Activated naive CD8-positive, alpha-beta T cell treated with anti-CD3 and anti-CD28 coated beads, Interleukin-2, amount 50 U/mL, for 24 hours (primary cell): ENCODE measurements at regions not wholly inside any gene's neighbourhood (a gene's known extent, or its start where the extent isn't known, plus 50 kb on each side); places are given as distances from the start of the nearest gene placed in this dataset.

ENCODE experiments used
- ATAC-seq: fragments of 150-1000 bp; cut with Tn5 transposase; one replicate; pipeline ENCODE4 v1.10.0; 2021
- DNase-seq: peaks from one replicate; pipeline ENCODE4 v3.0.0; 2021
- H3K27ac Mint-ChIP-seq: one replicate; pipeline ENCODE4 v1.8.0; 2021; ENCODE audit warnings: mild to moderate bottlenecking, mixed read lengths
- H3K27me3 Mint-ChIP-seq: one replicate; pipeline ENCODE4 v1.8.0; 2021; ENCODE audit warnings: mixed read lengths
- H3K36me3 Mint-ChIP-seq: one replicate; pipeline ENCODE4 v1.8.0; 2021; ENCODE audit warnings: low read depth, mixed read lengths
- H3K4me1 Mint-ChIP-seq: one replicate; pipeline ENCODE4 v1.8.0; 2021; ENCODE audit warnings: mixed read lengths
- H3K4me3 Mint-ChIP-seq: one replicate; pipeline ENCODE4 v1.8.0; 2021; ENCODE audit warnings: mild to moderate bottlenecking, moderate library complexity, mixed read lengths
- H3K9me3 Mint-ChIP-seq: one replicate; pipeline ENCODE4 v1.8.0; 2021; ENCODE audit warnings: mixed read lengths

GRCh38 chr4:180240670-180241069, 2002.5 kb upstream of the TENM3 start:
- H3K27ac Mint-ChIP-seq, result no peak overlapping the region
- ATAC-seq, result no peak
- no peaks in the 10 kb centered on the region for H3K27me3 Mint-ChIP-seq
- no peaks in the 10 kb centered on the region for H3K9me3 Mint-ChIP-seq
- no peaks in the 10 kb centered on the region for H3K4me1 Mint-ChIP-seq
- no peak overlapping the region for H3K4me3 Mint-ChIP-seq
- H3K36me3 Mint-ChIP-seq, result no peaks in the 10 kb centered on the region
- no peak for DNase-seq

- Mint-ChIP-seq H3K36me3 (no peaks in the 10 kb centered on the region), H3K27me3 (no peaks in the 10 kb centered on the region), H3K4me3 (no peak overlapping the region), H3K27ac (no peak overlapping the region), H3K9me3 (no peaks in the 10 kb centered on the region), H3K4me1 (no peaks in the 10 kb centered on the region)
- ATAC-seq (no peak), DNase-seq (no peak)
These were observed 1989.8 kb upstream of the TENM3 start for GRCh38 chr4:180253419-180253818.

GRCh38 chr4:180261346-180261745, 1981.9 kb upstream of the TENM3 start:
- Mint-ChIP-seq H3K4me1 (no peaks in the 10 kb centered on the region), H3K27me3 (no peaks in the 10 kb centered on the region), H3K4me3 (no peak overlapping the region), H3K9me3 (no peaks in the 10 kb centered on the region), H3K27ac (no peak overlapping the region), H3K36me3 (no peaks in the 10 kb centered on the region)
- ATAC-seq, result no peak
- DNase-seq, result no peak

- H3K4me3 Mint-ChIP-seq, result no peak overlapping the region
- no peaks in the 10 kb centered on the region for H3K27me3 Mint-ChIP-seq
- DNase-seq (no peak), ATAC-seq (no peak)
- H3K9me3 Mint-ChIP-seq, result peaks cover 11% of the 10 kb centered on the region
- H3K4me1 Mint-ChIP-seq, result no peaks in the 10 kb centered on the region
- H3K27ac Mint-ChIP-seq, result no peak overlapping the region
- H3K36me3 Mint-ChIP-seq, result no peaks in the 10 kb centered on the region
These were observed 1963.1 kb upstream of the TENM3 start for GRCh38 chr4:180280076-180280475.

GRCh38 chr4:180280726-180281297, 1962.4 kb upstream of the TENM3 start:
- ATAC-seq, result no peak
- Mint-ChIP-seq H3K27ac (no peak overlapping the region), H3K36me3 (no peaks in the 10 kb centered on the region), H3K27me3 (no peaks in the 10 kb centered on the region), H3K4me1 (no peaks in the 10 kb centered on the region), H3K9me3 (peaks cover 11% of the 10 kb centered on the region), H3K4me3 (no peak overlapping the region)
- DNase-seq, result no peak

GRCh38 chr4:180281724-180282123, 1961.5 kb upstream of the TENM3 start:
- H3K9me3 Mint-ChIP-seq, result peaks cover 7% of the 10 kb centered on the region
- no peak overlapping the region for H3K4me3 Mint-ChIP-seq
- ATAC-seq, result no peak
- no peak for DNase-seq
- H3K36me3 Mint-ChIP-seq, result no peaks in the 10 kb centered on the region
- H3K27me3 Mint-ChIP-seq, result no peaks in the 10 kb centered on the region
- no peaks in the 10 kb centered on the region for H3K4me1 Mint-ChIP-seq
- no peak overlapping the region for H3K27ac Mint-ChIP-seq

- no peak overlapping the region for H3K4me3 Mint-ChIP-seq
- no peak overlapping the region for H3K27ac Mint-ChIP-seq
- no peaks in the 10 kb centered on the region for H3K4me1 Mint-ChIP-seq
These were observed 1958.9 kb upstream of the TENM3 start for GRCh38 chr4:180284267-180284666.

GRCh38 chr4:180285796-180286195, 1957.4 kb upstream of the TENM3 start:
- Mint-ChIP-seq H3K9me3 (peaks cover 4% of the 10 kb centered on the region), H3K27me3 (no peaks in the 10 kb centered on the region), H3K4me1 (no peaks in the 10 kb centered on the region), H3K4me3 (no peak overlapping the region), H3K36me3 (no peaks in the 10 kb centered on the region), H3K27ac (no peak overlapping the region)
- ATAC-seq (no peak), DNase-seq (no peak)

More at GRCh38 chr4:180284267-180284666, 1958.9 kb upstream of the TENM3 start:
- ATAC-seq, result no peak
- no peak for DNase-seq
- Mint-ChIP-seq H3K9me3 (peaks cover 4% of the 10 kb centered on the region), H3K27me3 (no peaks in the 10 kb centered on the region), H3K36me3 (no peaks in the 10 kb centered on the region)

GRCh38 chr4:180292339-180292738, 1950.9 kb upstream of the TENM3 start:
- H3K4me3 Mint-ChIP-seq, result no peak overlapping the region
- no peak overlapping the region for H3K27ac Mint-ChIP-seq
- DNase-seq (no peak), ATAC-seq (no peak)
- no peaks in the 10 kb centered on the region for H3K4me1 Mint-ChIP-seq
- H3K9me3 Mint-ChIP-seq, result no peaks in the 10 kb centered on the region
- no peaks in the 10 kb centered on the region for H3K36me3 Mint-ChIP-seq
- H3K27me3 Mint-ChIP-seq, result no peaks in the 10 kb centered on the region

GRCh38 chr4:180296036-180296599, 1947.1 kb upstream of the TENM3 start:
- Mint-ChIP-seq H3K4me3 (no peak overlapping the region), H3K9me3 (peaks cover 15% of the 10 kb centered on the region), H3K27ac (no peak overlapping the region), H3K4me1 (no peaks in the 10 kb centered on the region), H3K27me3 (no peaks in the 10 kb centered on the region), H3K36me3 (no peaks in the 10 kb centered on the region)
- no peak for ATAC-seq
- no peak for DNase-seq

- no peaks in the 10 kb centered on the region for H3K36me3 Mint-ChIP-seq
- ATAC-seq, result no peak
- H3K4me3 Mint-ChIP-seq, result no peak overlapping the region
- H3K9me3 Mint-ChIP-seq, result peaks cover 16% of the 10 kb centered on the region
- H3K4me1 Mint-ChIP-seq, result no peaks in the 10 kb centered on the region
- no peaks in the 10 kb centered on the region for H3K27me3 Mint-ChIP-seq
- DNase-seq, result no peak
- H3K27ac Mint-ChIP-seq, result no peak overlapping the region
These were observed 1938.9 kb upstream of the TENM3 start for GRCh38 chr4:180304321-180304720.

GRCh38 chr4:180310616-180311015, 1932.6 kb upstream of the TENM3 start:
- ATAC-seq, result no peak
- Mint-ChIP-seq H3K36me3 (no peaks in the 10 kb centered on the region), H3K27me3 (no peaks in the 10 kb centered on the region), H3K4me1 (no peaks in the 10 kb centered on the region), H3K27ac (no peak overlapping the region), H3K9me3 (peaks cover 4% of the 10 kb centered on the region), H3K4me3 (no peak overlapping the region)
- no peak for DNase-seq

- ATAC-seq, result no peak
- H3K27ac Mint-ChIP-seq, result no peak overlapping the region
- no peak overlapping the region for H3K4me3 Mint-ChIP-seq
- no peaks in the 10 kb centered on the region for H3K4me1 Mint-ChIP-seq
- no peak for DNase-seq
- H3K36me3 Mint-ChIP-seq, result no peaks in the 10 kb centered on the region
- no peaks in the 10 kb centered on the region for H3K27me3 Mint-ChIP-seq
- peaks cover 6% of the 10 kb centered on the region for H3K9me3 Mint-ChIP-seq
These were observed 1928.2 kb upstream of the TENM3 start for GRCh38 chr4:180314972-180315371.

- ATAC-seq (no peak), DNase-seq (no peak)
- peaks cover 6% of the 10 kb centered on the region for H3K9me3 Mint-ChIP-seq
- H3K4me1 Mint-ChIP-seq, result no peaks in the 10 kb centered on the region
- no peak overlapping the region for H3K27ac Mint-ChIP-seq
- no peaks in the 10 kb centered on the region for H3K27me3 Mint-ChIP-seq
- H3K4me3 Mint-ChIP-seq, result no peak overlapping the region
- H3K36me3 Mint-ChIP-seq, result no peaks in the 10 kb centered on the region
These were observed 1912.7 kb upstream of the TENM3 start for GRCh38 chr4:180330521-180330920.

- Mint-ChIP-seq H3K4me3 (no peak overlapping the region), H3K27ac (no peak overlapping the region), H3K4me1 (no peaks in the 10 kb centered on the region), H3K9me3 (no peaks in the 10 kb centered on the region), H3K36me3 (no peaks in the 10 kb centered on the region), H3K27me3 (no peaks in the 10 kb centered on the region)
- ATAC-seq (no peak), DNase-seq (no peak)
These were observed 1910.0 kb upstream of the TENM3 start for GRCh38 chr4:180333162-180333561.

- ATAC-seq (no peak), DNase-seq (no peak)
- Mint-ChIP-seq H3K4me3 (no peak overlapping the region), H3K9me3 (no peaks in the 10 kb centered on the region), H3K36me3 (no peaks in the 10 kb centered on the region), H3K27ac (no peak overlapping the region), H3K4me1 (no peaks in the 10 kb centered on the region), H3K27me3 (no peaks in the 10 kb centered on the region)
These were observed 1907.6 kb upstream of the TENM3 start for GRCh38 chr4:180335566-180335965.
